ENCODE measurements at regions not wholly inside any gene's neighbourhood (a gene's known extent, or its start where the extent isn't known, plus 50 kb on each side); places are given as distances from the start of the nearest gene placed in this dataset.

DNA sequence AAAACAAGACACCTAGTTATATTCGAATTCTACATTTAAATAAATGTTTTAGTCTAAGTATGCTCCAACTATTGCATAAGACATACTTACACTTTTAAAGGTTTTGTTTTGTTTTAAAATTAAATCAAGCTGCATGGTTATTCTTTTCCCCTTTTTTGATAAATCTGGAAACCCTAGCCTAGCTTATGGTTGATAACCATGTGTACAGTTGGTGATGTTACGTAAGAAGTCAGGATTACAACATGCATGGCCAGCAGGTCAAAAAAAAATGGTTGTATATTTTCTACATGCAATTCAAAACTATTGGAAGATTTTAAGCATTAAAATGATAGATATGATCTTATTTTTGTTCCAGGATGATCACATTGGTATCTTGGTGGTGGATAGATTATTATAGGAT lies 1600.6 kb downstream of the PLA2G4A start:
- POLR2A ChIA-PET: no interaction called here
- CTCF ChIA-PET: no interaction called here
- TF ChIP-seq, protein P1, sequence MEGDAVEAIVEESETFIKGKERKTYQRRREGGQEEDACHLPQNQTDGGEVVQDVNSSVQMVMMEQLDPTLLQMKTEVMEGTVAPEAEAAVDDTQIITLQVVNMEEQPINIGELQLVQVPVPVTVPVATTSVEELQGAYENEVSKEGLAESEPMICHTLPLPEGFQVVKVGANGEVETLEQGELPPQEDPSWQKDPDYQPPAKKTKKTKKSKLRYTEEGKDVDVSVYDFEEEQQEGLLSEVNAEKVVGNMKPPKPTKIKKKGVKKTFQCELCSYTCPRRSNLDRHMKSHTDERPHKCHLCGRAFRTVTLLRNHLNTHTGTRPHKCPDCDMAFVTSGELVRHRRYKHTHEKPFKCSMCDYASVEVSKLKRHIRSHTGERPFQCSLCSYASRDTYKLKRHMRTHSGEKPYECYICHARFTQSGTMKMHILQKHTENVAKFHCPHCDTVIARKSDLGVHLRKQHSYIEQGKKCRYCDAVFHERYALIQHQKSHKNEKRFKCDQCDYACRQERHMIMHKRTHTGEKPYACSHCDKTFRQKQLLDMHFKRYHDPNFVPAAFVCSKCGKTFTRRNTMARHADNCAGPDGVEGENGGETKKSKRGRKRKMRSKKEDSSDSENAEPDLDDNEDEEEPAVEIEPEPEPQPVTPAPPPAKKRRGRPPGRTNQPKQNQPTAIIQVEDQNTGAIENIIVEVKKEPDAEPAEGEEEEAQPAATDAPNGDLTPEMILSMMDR (IDR thresholded peaks at IDR 0.05; ENCODE audit: insufficient read depth, low read length, missing control alignments): no peak
- DNase-seq (ENCODE audit: low read depth, low spot score): no peak
- H3K4me3 ChIP-seq (ENCODE audit: low read depth, low read length): no peak overlapping the region

DNA sequence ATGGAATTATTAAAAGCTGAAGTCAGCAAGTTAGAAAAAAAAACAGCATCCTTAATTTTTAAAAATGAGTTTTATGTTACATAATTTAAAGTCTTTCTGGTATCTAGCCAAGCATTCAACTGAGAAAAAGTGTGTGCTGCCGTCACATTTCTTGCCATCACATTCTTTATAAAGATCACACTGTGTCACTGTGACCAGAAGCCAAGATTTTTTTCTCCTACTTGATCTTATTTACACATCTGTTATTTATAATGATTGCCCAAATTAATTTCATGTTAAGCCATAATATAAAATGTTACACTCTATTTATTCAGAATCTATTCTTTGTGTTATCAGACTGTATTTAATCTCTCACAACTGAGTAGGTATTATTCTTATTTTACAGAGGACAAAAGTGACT lies 1603.7 kb downstream of the PLA2G4A start:
- H3K4me3 ChIP-seq (ENCODE audit: low read depth, low read length): no peak overlapping the region
- POLR2A ChIA-PET: no interaction called here
- CTCF ChIA-PET: no interaction called here
- TF ChIP-seq, protein P1 (IDR thresholded peaks at IDR 0.05; ENCODE audit: insufficient read depth, low read length, missing control alignments): no peak
- no peak for DNase-seq (ENCODE audit: low read depth, low spot score)

DNA sequence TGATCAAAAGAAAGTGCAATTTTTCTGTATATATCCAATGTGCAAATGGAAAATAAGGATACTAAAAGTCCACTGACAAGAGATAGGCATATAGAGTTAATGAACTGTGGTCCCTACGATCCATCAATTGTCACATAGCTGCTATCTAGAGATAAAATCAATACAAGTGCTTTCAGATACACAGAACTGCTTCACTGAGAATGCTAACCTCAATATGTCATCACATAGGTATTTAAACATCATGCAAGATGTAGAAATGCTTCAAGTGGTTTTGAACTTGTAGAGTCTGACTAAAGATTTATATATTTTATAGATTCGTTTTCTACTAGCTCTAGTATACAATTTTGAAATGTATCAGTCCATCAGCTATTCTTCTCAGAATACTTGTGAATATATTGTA lies 1604.7 kb downstream of the PLA2G4A start:
- ChIA-PET POLR2A (interaction anchor here (0.7 kb wide), 1 partner anchor 43 kb away, joined by 3 read pairs; no protein-coding TSS in a partner anchor), CTCF (interaction anchor here (1.1 kb wide), 1 partner anchor 1888 kb away, joined by 3 read pairs; no protein-coding TSS in a partner anchor)
- peak; percentile 16 for DNase-seq (ENCODE audit: low read depth, low spot score)
- H3K4me3 ChIP-seq (ENCODE audit: low read depth, low read length): no peak overlapping the region
- TF ChIP-seq, protein P1 (IDR thresholded peaks at IDR 0.05; ENCODE audit: insufficient read depth, low read length, missing control alignments): no peak

DNA sequence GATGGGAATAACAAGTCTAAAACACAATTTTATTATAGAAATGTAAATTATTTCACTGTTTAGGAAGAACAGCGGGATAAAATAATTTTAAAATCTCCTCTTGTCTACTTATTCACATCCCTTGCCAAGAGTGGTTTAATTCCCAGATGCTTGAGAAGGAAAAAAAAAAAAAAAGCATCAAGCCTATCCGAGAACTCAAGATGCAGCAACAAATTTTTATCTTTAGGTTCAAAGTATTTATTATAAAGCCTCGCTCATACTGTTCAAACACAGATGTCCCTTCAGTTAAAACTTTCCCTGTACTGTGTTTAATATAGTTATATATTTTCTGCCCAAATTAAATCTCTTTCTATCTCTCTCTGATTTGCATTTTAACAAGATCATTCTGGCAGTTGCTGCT lies 1615.8 kb downstream of the PLA2G4A start:
- CTCF ChIA-PET: no interaction called here

DNA sequence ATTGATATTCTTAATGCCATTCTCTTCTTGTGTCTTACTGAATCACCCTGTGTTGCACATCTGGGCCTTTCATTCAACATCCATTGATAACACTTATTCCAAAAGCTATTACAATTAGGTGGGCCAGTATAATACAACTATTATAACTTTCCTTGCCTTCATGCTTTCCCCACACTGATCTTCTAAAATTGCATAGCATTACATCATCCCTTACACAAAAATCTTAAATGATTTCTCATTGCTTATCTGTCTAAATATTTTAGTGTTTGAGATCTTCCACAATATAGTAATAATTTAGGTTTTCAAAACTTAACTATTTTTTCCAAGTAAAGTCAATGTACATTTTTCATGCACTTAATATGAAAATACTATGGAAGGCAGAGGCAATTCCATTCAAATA lies 1634.1 kb downstream of the PLA2G4A start:
- ChIA-PET CTCF (no interaction called here), POLR2A (no interaction called here)
- DNase-seq (ENCODE audit: low read depth, low spot score): no peak
- H3K4me3 ChIP-seq (ENCODE audit: low read depth, low read length): no peak overlapping the region
- TF ChIP-seq, protein P1 (IDR thresholded peaks at IDR 0.05; ENCODE audit: insufficient read depth, low read length, missing control alignments): no peak

More for the DNA sequence above, 1615.8 kb downstream of the PLA2G4A start:
- TF ChIP-seq, protein P1 (IDR thresholded peaks at IDR 0.05; ENCODE audit: insufficient read depth, low read length, missing control alignments): no peak
- no peak overlapping the region for H3K4me3 ChIP-seq (ENCODE audit: low read depth, low read length)
- POLR2A ChIA-PET: no interaction called here
- no peak for DNase-seq (ENCODE audit: low read depth, low spot score)

DNA sequence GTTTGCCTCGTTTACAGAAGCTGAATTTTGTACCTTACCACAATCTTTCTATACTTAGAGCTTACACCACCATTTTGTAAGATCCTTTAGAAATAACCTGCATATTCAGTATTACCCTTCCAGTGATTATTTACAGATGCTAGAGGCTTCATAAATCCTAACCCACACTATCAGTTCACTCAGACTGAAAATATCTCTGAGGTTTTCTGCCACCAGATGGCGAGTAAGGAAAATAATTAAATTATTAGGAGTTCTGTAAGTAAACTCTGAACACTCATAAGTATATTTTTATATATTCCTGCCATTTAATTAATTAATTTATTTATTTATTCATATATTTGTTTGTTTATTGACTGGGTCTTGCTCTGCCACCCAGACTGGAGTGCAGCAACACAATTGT lies 1635.2 kb downstream of the PLA2G4A start:
- TF ChIP-seq, protein P1 (IDR thresholded peaks at IDR 0.05; ENCODE audit: insufficient read depth, low read length, missing control alignments): no peak
- CTCF ChIA-PET: no interaction called here
- no peak for DNase-seq (ENCODE audit: low read depth, low spot score)
- POLR2A ChIA-PET: no interaction called here
- no peak overlapping the region for H3K4me3 ChIP-seq (ENCODE audit: low read depth, low read length)
